Esophagus squamous epithelium (tissue), 5 donors: ENCODE measurements at regions not wholly inside any gene's neighbourhood (a gene's known extent, or its start where the extent isn't known, plus 50 kb on each side); places are given as distances from the start of the nearest gene placed in this dataset.

ENCODE experiments used
- DNase-seq: peaks from one replicate; lab custom pipeline; 2025; lab: John Stamatoyannopoulos, UW
- H3K27ac ChIP-seq, 4 donors: fragments of 200-600 bp; sonication (generic); one replicate each; pipeline ENCODE4 v1.5.1; 2016 to 2019; ENCODE audit warnings: mild to moderate bottlenecking in 1 of 4
- H3K27me3 ChIP-seq, 4 donors: fragments of 200-600 bp; sonication (generic); 1 replicate in 3 of 4; 2 replicates in 1 of 4; pipeline versions ENCODE4 v1.5.1 to v1.6.0; 2017 to 2021; ENCODE audit warnings: antibody characterized with exemption in 1 of 4
- H3K36me3 ChIP-seq, 3 donors: fragments of 200-600 bp; sonication (generic); one replicate each; pipeline ENCODE4 v1.5.1; 2016 to 2019
- H3K4me1 ChIP-seq, 3 donors: fragments of 200-600 bp; sonication (generic); one replicate each; pipeline ENCODE4 v1.5.1; 2017 to 2019
- H3K4me3 ChIP-seq, 4 donors: fragments of 200-600 bp; sonication (generic); 1 replicate in 3 of 4; 2 replicates in 1 of 4; pipeline ENCODE4 v1.5.1; 2016 to 2019; ENCODE audit warnings: mild to moderate bottlenecking in 2 of 4, moderate library complexity in 1 of 4
- H3K9me3 ChIP-seq, 3 donors: fragments of 200-600 bp; sonication (generic); one replicate each; pipeline ENCODE4 v1.5.1; 2016 to 2019
- CTCF ChIP-seq, 6 experiments: fragments of 450-650 bp in 4 of 6; fragments of 200-600 bp in 2 of 6; sonication (generic) in 2 of 6; IDR thresholded peaks; one replicate each; pipeline ENCODE4 v1.5.1; 2016 to 2019; ENCODE audit warnings: antibody characterized with exemption in 6 of 6, mild to moderate bottlenecking in 4 of 6, moderate library complexity in 4 of 6
- POLR2A ChIP-seq, 4 donors: fragments of 450-650 bp; IDR thresholded peaks; one replicate each; pipeline ENCODE4 v1.6.1; 2017; ENCODE audit warnings: antibody characterized with exemption in 4 of 4, mild to moderate bottlenecking in 4 of 4, moderate library complexity in 3 of 4
- whole genome bisulfite sequencing, 2 donors: methylation state at CpG; one replicate each; pipeline ENCODE4 v1.1.5; 2018; 5-methylcytosine and 5-hydroxymethylcytosine counted together
- intact Hi-C: fragments of 100-400 bp; cut with DNase I; formaldehyde crosslinking; loops from one replicate; pipeline ENCODE4 v1.15.0; 2022
- donor health status: DM: yes; HTN: yes; CAD: no.

GRCh38 chr12:46958599-46959290 is 120.7 kb upstream of the PCED1B start:
- WGBS, 2 donors, result 57 to 58% methylated on average over 2 of the region's 2 CpGs
- H3K9me3 ChIP-seq, result no peaks in the 10 kb centered on the region
- DNase-seq, result no peak
- no peaks in the 10 kb centered on the region for H3K36me3 ChIP-seq
- peak overlapping the region in 2 of 4 donors; percentile 4 to 43 for H3K27ac ChIP-seq
- intact Hi-C loops, result no loop called here
- no peak overlapping the region for H3K4me3 ChIP-seq
- H3K4me1 ChIP-seq, result peaks cover 3 to 50% (median 5%) of the 10 kb centered on the region in 3 donors
- no peaks in the 10 kb centered on the region for H3K27me3 ChIP-seq
- TF ChIP-seq CTCF (IDR thresholded peaks at IDR 0.05) (no peak), POLR2A (IDR thresholded peaks at IDR 0.05) (no peak)

GRCh38 chr12:46959502-46959901 is 119.9 kb upstream of the PCED1B start:
- H3K27ac ChIP-seq, result peak overlapping the region in 1 of 4 donors; percentile 43
- H3K9me3 ChIP-seq, result no peaks in the 10 kb centered on the region
- intact Hi-C loops, result no loop called here
- H3K36me3 ChIP-seq, result no peaks in the 10 kb centered on the region
- peaks cover 3 to 58% (median 8%) of the 10 kb centered on the region in 3 donors for H3K4me1 ChIP-seq
- no peak for DNase-seq
- H3K4me3 ChIP-seq, result no peak overlapping the region
- no peaks in the 10 kb centered on the region for H3K27me3 ChIP-seq
- TF ChIP-seq POLR2A (IDR thresholded peaks at IDR 0.05), result no peak
- no peak for TF ChIP-seq CTCF (IDR thresholded peaks at IDR 0.05)
- WGBS, 2 donors, result 29% methylated on average over 1 of the region's 1 CpG

GRCh38 chr12:46960681-46961080 is 118.7 kb upstream of the PCED1B start:
- no peaks in the 10 kb centered on the region for H3K27me3 ChIP-seq
- no peak overlapping the region for H3K4me3 ChIP-seq
- no peaks in the 10 kb centered on the region for H3K36me3 ChIP-seq
- WGBS, 2 donors, result 80% methylated on average over 4 of the region's 4 CpGs
- no peaks in the 10 kb centered on the region for H3K9me3 ChIP-seq
- no peak for DNase-seq
- no peak overlapping the region for H3K27ac ChIP-seq
- peaks cover 7 to 70% (median 15%) of the 10 kb centered on the region in 3 donors for H3K4me1 ChIP-seq
- intact Hi-C loops, result no loop called here
- TF ChIP-seq POLR2A (IDR thresholded peaks at IDR 0.05) (no peak), CTCF (IDR thresholded peaks at IDR 0.05) (no peak)

- no peaks in the 10 kb centered on the region for H3K36me3 ChIP-seq
- H3K9me3 ChIP-seq, result no peaks in the 10 kb centered on the region
- no peaks in the 10 kb centered on the region for H3K27me3 ChIP-seq
- intact Hi-C loops, result no loop called here
- TF ChIP-seq CTCF (IDR thresholded peaks at IDR 0.05), result no peak
- TF ChIP-seq POLR2A (IDR thresholded peaks at IDR 0.05), result no peak
- peaks cover 4 to 68% (median 15%) of the 10 kb centered on the region in 3 donors for H3K4me1 ChIP-seq
- no peak for DNase-seq
- H3K4me3 ChIP-seq, result no peak overlapping the region
- 90 to 94% methylated on average over 1 of the region's 1 CpG for WGBS, 2 donors
- peak overlapping the region in 3 of 4 donors; percentile 18 to 70 (median 63) for H3K27ac ChIP-seq
Observed at GRCh38 chr12:46963191-46963590, 116.2 kb upstream of the PCED1B start.
